Stimulated activated CD4-positive, alpha-beta T cell treated with anti-CD3 and anti-CD28 coated beads, Interleukin-15, amount 100 ng/mL, for 48 hours (primary cell): ENCODE measurements at regions not wholly inside any gene's neighbourhood (a gene's known extent, or its start where the extent isn't known, plus 50 kb on each side); places are given as distances from the start of the nearest gene placed in this dataset.
"Not testable (repeated sequence)": the region's sequence is repeated elsewhere in the genome, so short reads cannot be mapped to it uniquely, and the experiment has no call there.

Experiments used
- DNase-seq, 2 donors: peaks; one replicate each; pipeline ENCODE4 v3.0.0-alpha.2; 2020; ENCODE audit warnings: low read depth in 2 of 2

GRCh38 chr4:160044693-160045092 lies 941.8 kb downstream of the RAPGEF2 start:
- no peak for DNase-seq

- DNase-seq: no peak
Observed at GRCh38 chr4:160082432-160083207, 979.7 kb downstream of the RAPGEF2 start.

- no peak for DNase-seq
Observed at GRCh38 chr4:160091631-160092030, 988.8 kb downstream of the RAPGEF2 start.

- DNase-seq: no peak
Observed at GRCh38 chr4:160100316-160100715, 997.4 kb downstream of the RAPGEF2 start.

- DNase-seq: no peak
Observed at GRCh38 chr4:160110891-160111290, 1008.0 kb downstream of the RAPGEF2 start.

- no peak for DNase-seq
Observed at GRCh38 chr4:160117686-160118085, 1014.8 kb downstream of the RAPGEF2 start.

GRCh38 chr4:160125576-160126287 lies 1022.9 kb downstream of the RAPGEF2 start:
- DNase-seq: not testable (repeated sequence)

GRCh38 chr4:160127211-160127610 lies 1024.3 kb downstream of the RAPGEF2 start:
- no peak for DNase-seq

GRCh38 chr4:160129439-160129838 lies 1026.6 kb downstream of the RAPGEF2 start:
- DNase-seq: no peak

GRCh38 chr4:160136021-160136420 lies 1033.1 kb downstream of the RAPGEF2 start:
- DNase-seq: no peak

GRCh38 chr4:160141206-160141605 lies 1038.3 kb downstream of the RAPGEF2 start:
- no peak for DNase-seq

- DNase-seq: no peak
Observed at GRCh38 chr4:160142579-160142978, 1039.7 kb downstream of the RAPGEF2 start.

- no peak for DNase-seq
Observed at GRCh38 chr4:160143574-160143973, 1040.7 kb downstream of the RAPGEF2 start.

- DNase-seq: no peak
Observed at GRCh38 chr4:160159457-160159856, 1056.6 kb downstream of the RAPGEF2 start.

- DNase-seq: no peak
Observed at GRCh38 chr4:160161026-160161425, 1058.1 kb downstream of the RAPGEF2 start.

- DNase-seq: no peak
Observed at GRCh38 chr4:160175064-160175643, 1072.3 kb downstream of the RAPGEF2 start.

GRCh38 chr4:160180211-160180610 lies 1077.3 kb downstream of the RAPGEF2 start:
- DNase-seq: no peak

GRCh38 chr4:160182727-160183126 lies 1079.8 kb downstream of the RAPGEF2 start:
- no peak for DNase-seq

GRCh38 chr4:160184884-160185283 lies 1082.0 kb downstream of the RAPGEF2 start:
- no peak for DNase-seq

GRCh38 chr4:160193787-160194186 lies 1090.9 kb downstream of the RAPGEF2 start:
- no peak for DNase-seq

GRCh38 chr4:160194716-160195115 lies 1091.8 kb downstream of the RAPGEF2 start:
- DNase-seq: no peak

- DNase-seq: no peak
Observed at GRCh38 chr4:160202802-160203201, 1099.9 kb downstream of the RAPGEF2 start.

GRCh38 chr4:160212078-160212477 lies 1109.2 kb downstream of the RAPGEF2 start:
- DNase-seq: no peak
